ENCODE measurements at regions not wholly inside any gene's neighbourhood (a gene's known extent, or its start where the extent isn't known, plus 50 kb on each side); places are given as distances from the start of the nearest gene placed in this dataset.

- 0% methylated on average over 1 of the region's 1 CpG for WGBS (ENCODE audit: low lambda C conversion rate)
- no peak for TF ChIP-seq POLR2G (IDR thresholded peaks at IDR 0.05; ENCODE audit: low read depth, low read length)
- TF ChIP-seq KLF12 (CRISPR knock-in tag; IDR thresholded peaks at IDR 0.05; ENCODE audit: borderline replicate concordance), result no peak
- TF ChIP-seq ZNF496 (CRISPR knock-in tag; IDR thresholded peaks at IDR 0.05; ENCODE audit: insufficient replicate concordance), result no peak
- TF ChIP-seq ZNF142 (CRISPR knock-in tag; IDR thresholded peaks at IDR 0.05), result no peak
- no peaks in the 10 kb centered on the region for H3K79me2 ChIP-seq (ENCODE audit: insufficient read depth, low read length)
- H3K9ac ChIP-seq (ENCODE audit: insufficient read depth, low read depth, low read length), result no peak overlapping the region
- H3K9me3 ChIP-seq (ENCODE audit: low read length), result no peaks in the 10 kb centered on the region; the same call in 1 of the 2 replicates
- no peaks in the 10 kb centered on the region for H4K20me1 ChIP-seq (ENCODE audit: insufficient read depth, low read length)
- no TSS peak for BruUV-seq (replicated peaks)
- H2AFZ ChIP-seq (ENCODE audit: low read length), result no peak overlapping the region
- ChIA-PET CTCF (ENCODE audit: low intra/inter-chr PET ratio, low total read pairs) (no interaction called here), POLR2A (no interaction called here)
- ATAC-seq (no peak), FAIRE-seq (no peak), DNase-seq (ENCODE audit: low spot score) (no peak)
- no peak overlapping the region for H3K27ac ChIP-seq (ENCODE audit: extremely low read length, insufficient read depth, low read length)
- H3K4me3 ChIP-seq (replicated peaks in 1 of 3; ENCODE audit: insufficient read depth in 1 of 3, low read depth in 2 of 3, low read length in 3 of 3), result no peak overlapping the region
- intact Hi-C loops (cut with micrococcal nuclease; ENCODE audit: unreplicated experiment) (no loop called here), in situ Hi-C loops (cut with HindIII; ENCODE audit: extremely low pct_ligation_motif_present, low pct_unique_long_range_greater_than_20kb) (no loop called here)
- H3K4me1 ChIP-seq (ENCODE audit: insufficient read depth, low read length), result no peaks in the 10 kb centered on the region
- H3K4me2 ChIP-seq (ENCODE audit: low read depth, low read length), result no peak overlapping the region
- no peaks in the 10 kb centered on the region for H3K27me3 ChIP-seq (ENCODE audit: control insufficient read depth in 1 of 2, insufficient read depth in 2 of 2, low read length in 2 of 2)
- H3K36me3 ChIP-seq (replicated peaks in 1 of 2; ENCODE audit: control insufficient read depth in 1 of 2, insufficient read depth in 2 of 2, low read length in 2 of 2), result no peaks in the 10 kb centered on the region
Measured at GRCh38 chr11:79796704-79797103, 355.9 kb upstream of the TENM4 start.
